ENCODE measurements at regions not wholly inside any gene's neighbourhood (a gene's known extent, or its start where the extent isn't known, plus 50 kb on each side); places are given as distances from the start of the nearest gene placed in this dataset.
A peak's percentile ranks its signal among the peaks of the same experiment; 100 is the strongest.

- ChIA-PET CTCF (no interaction called here), POLR2A (no interaction called here)
- DNase-seq (ENCODE audit: low read depth, low spot score): no peak
These were observed 397.4 kb upstream of the TPM1 start for GRCh38 chr15:62644889-62645742.

DNA sequence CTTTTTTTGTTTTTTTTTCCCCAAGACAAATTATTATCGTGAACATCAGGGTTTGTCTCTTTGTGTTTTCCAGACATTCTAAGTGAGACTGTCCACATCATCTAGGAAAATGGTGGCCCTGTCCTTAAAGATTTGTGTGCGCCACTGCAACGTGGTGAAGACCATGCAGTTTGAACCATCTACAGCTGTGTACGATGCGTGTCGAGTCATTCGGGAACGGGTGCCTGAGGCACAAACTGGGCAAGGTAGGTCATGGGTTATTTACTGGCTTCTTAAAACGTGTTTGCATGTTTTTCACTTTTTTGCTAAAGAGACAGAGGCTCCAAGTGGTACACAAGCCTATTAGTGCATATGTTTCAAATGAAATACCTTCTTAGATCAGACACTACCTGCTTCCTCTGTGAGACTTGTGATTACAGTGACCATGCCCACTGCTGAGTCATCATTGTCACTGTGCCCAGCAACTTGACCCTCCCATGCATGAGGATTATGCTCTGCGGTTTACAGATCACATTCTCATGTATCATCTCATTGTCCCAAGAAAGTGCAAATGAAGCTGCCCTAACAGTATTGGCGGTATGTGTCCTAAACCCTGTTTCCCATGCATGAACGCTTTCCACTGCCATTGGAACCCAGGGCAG, 395.2 kb upstream of the TPM1 start:
- POLR2A ChIA-PET: no interaction called here
- Histone ChIP-seq H3K27me3 (ENCODE audit: control insufficient read depth, insufficient read depth, low read length) (no peaks in the 10 kb centered on the region), H3K9me3 (ENCODE audit: control insufficient read depth, insufficient read depth, low read length) (no peaks in the 10 kb centered on the region; the same call in 1 of the 2 replicates), H3K27ac (ENCODE audit: low read depth, low read length) (no peak overlapping the region), H3K4me3 (ENCODE audit: low read depth, low read length) (no peak overlapping the region)
- CTCF ChIA-PET: no interaction called here
- DNase-seq (ENCODE audit: low read depth, low spot score): no peak
- no peak for TF ChIP-seq CTCF (IDR thresholded peaks at IDR 0.05; ENCODE audit: low read depth, low read length)

More at GRCh38 chr15:62644889-62645742, 397.4 kb upstream of the TPM1 start:
- no peak overlapping the region for H3K27ac ChIP-seq (ENCODE audit: low read depth, low read length)
- no peak overlapping the region for H3K4me3 ChIP-seq (ENCODE audit: low read depth, low read length)
- no peak for TF ChIP-seq CTCF (IDR thresholded peaks at IDR 0.05; ENCODE audit: low read depth, low read length)
- no peaks in the 10 kb centered on the region for H3K27me3 ChIP-seq (ENCODE audit: control insufficient read depth, insufficient read depth, low read length)
- no peaks in the 10 kb centered on the region; the same call in 1 of the 2 replicates for H3K9me3 ChIP-seq (ENCODE audit: control insufficient read depth, insufficient read depth, low read length)

DNA sequence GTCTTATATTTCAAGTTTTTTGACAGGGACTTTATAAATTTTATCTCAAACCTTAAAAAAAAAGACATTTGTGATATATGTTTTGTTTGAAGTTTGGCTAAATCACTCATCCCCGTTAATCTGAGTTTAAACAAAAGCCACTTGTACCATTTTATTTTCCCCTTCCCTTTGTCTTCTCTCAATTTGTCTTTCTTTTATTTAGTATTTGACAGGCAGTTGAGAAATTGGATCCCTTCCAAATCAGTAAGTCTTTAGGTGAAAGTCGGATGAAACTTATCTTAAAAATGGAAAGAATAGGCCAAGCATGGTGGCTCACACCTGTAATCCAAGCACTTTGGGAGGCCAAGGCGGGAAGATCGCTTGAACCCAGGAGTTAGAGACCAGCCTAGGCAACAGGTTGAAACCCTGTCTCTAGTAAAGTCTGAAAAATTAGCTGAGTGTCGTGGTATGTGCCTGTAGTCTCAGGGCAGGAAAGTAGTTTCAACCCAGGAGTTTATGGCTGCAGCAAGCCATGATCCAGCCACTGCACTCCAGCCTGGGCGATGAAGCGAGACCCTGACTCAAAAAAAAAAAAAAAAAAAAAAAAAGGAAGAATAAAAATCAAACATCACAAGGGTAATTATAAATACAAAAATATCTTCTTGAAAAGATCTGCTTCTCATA, 394.6 kb upstream of the TPM1 start:
- H3K4me3 ChIP-seq (ENCODE audit: low read depth, low read length): no peak overlapping the region
- ChIA-PET POLR2A (no interaction called here), CTCF (no interaction called here)
- no peaks in the 10 kb centered on the region; the same call in 1 of the 2 replicates for H3K9me3 ChIP-seq (ENCODE audit: control insufficient read depth, insufficient read depth, low read length)
- no peaks in the 10 kb centered on the region for H3K27me3 ChIP-seq (ENCODE audit: control insufficient read depth, insufficient read depth, low read length)
- no peak for DNase-seq (ENCODE audit: low read depth, low spot score)
- TF ChIP-seq CTCF (IDR thresholded peaks at IDR 0.05; ENCODE audit: low read depth, low read length): no peak
- H3K27ac ChIP-seq (ENCODE audit: low read depth, low read length): no peak overlapping the region

GRCh38 chr15:62648954-62649353, 393.6 kb upstream of the TPM1 start:
- 0 out of 2 replicates have a peak, but pooled peaks have one; percentile 16 for TF ChIP-seq CTCF (IDR thresholded peaks at IDR 0.05; ENCODE audit: low read depth, low read length)
- ChIA-PET CTCF (interaction anchor here (0.6 to 1.1 kb wide), 6 partner anchors 9 to 40 kb away, joined by 3 read pairs; no protein-coding TSS in a partner anchor), POLR2A (no interaction called here)
- Histone ChIP-seq H3K9me3 (ENCODE audit: control insufficient read depth, insufficient read depth, low read length) (no peaks in the 10 kb centered on the region; the same call in 1 of the 2 replicates), H3K27me3 (ENCODE audit: control insufficient read depth, insufficient read depth, low read length) (no peaks in the 10 kb centered on the region), H3K27ac (ENCODE audit: low read depth, low read length) (no peak overlapping the region), H3K4me3 (ENCODE audit: low read depth, low read length) (no peak overlapping the region)
- DNase-seq (ENCODE audit: low read depth, low spot score): no peak

Data from AG04450 (cell line).